Amygdala (tissue), 56 donors: ENCODE measurements at regions not wholly inside any gene's neighbourhood (a gene's known extent, or its start where the extent isn't known, plus 50 kb on each side); places are given as distances from the start of the nearest gene placed in this dataset.

Experiments
- DNase-seq, 56 donors: peaks; one replicate each; lab custom pipeline; 2025; lab: John Stamatoyannopoulos, UW

GRCh38 chr5:124996023-124996763, 249.8 kb upstream of the ZNF608 start:
- no peak for DNase-seq

- DNase-seq = no peak
These were observed 250.3 kb upstream of the ZNF608 start for GRCh38 chr5:124996764-124997077.

- DNase-seq = no peak
These were observed 250.9 kb upstream of the ZNF608 start for GRCh38 chr5:124997186-124997893.

GRCh38 chr5:124998520-124998919, 252.1 kb upstream of the ZNF608 start:
- DNase-seq = no peak

GRCh38 chr5:125002727-125003598, 256.5 kb upstream of the ZNF608 start:
- no peak for DNase-seq

GRCh38 chr5:125004009-125004408, 257.6 kb upstream of the ZNF608 start:
- DNase-seq = no peak

- peak in 1 of 56 donors; percentile 4 for DNase-seq
These were observed 258.8 kb upstream of the ZNF608 start for GRCh38 chr5:125005266-125005665.

GRCh38 chr5:125006011-125006685, 259.7 kb upstream of the ZNF608 start:
- no peak for DNase-seq

GRCh38 chr5:125010356-125010755, 263.9 kb upstream of the ZNF608 start:
- DNase-seq = no peak

- DNase-seq = no peak
These were observed 264.6 kb upstream of the ZNF608 start for GRCh38 chr5:125011014-125011413.

GRCh38 chr5:125011419-125011818, 265.0 kb upstream of the ZNF608 start:
- no peak for DNase-seq

- DNase-seq = no peak
These were observed 265.5 kb upstream of the ZNF608 start for GRCh38 chr5:125011947-125012346.

- no peak for DNase-seq
These were observed 266.4 kb upstream of the ZNF608 start for GRCh38 chr5:125012727-125013451.

GRCh38 chr5:125014202-125014601, 267.8 kb upstream of the ZNF608 start:
- no peak for DNase-seq

- DNase-seq = no peak
These were observed 271.4 kb upstream of the ZNF608 start for GRCh38 chr5:125017796-125018195.

GRCh38 chr5:125023673-125024072, 277.2 kb upstream of the ZNF608 start:
- no peak for DNase-seq

GRCh38 chr5:125026867-125027731, 280.7 kb upstream of the ZNF608 start:
- no peak for DNase-seq

- no peak for DNase-seq
These were observed 285.8 kb upstream of the ZNF608 start for GRCh38 chr5:125032286-125032685.

GRCh38 chr5:125033602-125034001, 287.2 kb upstream of the ZNF608 start:
- no peak for DNase-seq
